H9 (cell line): ENCODE measurements at regions not wholly inside any gene's neighbourhood (a gene's known extent, or its start where the extent isn't known, plus 50 kb on each side); places are given as distances from the start of the nearest gene placed in this dataset.

Experiments
- DNase-seq: peaks from one replicate; pipeline ENCODE4 v3.0.0-alpha.2; 2017
- H2AFZ ChIP-seq: one replicate; pipeline ENCODE4 v1.6.1; 2013; ENCODE audit warnings: mild to moderate bottlenecking, low read length, control low read depth, moderate library complexity
- H2AK5ac ChIP-seq: 2 replicates; pipeline ENCODE4 v1.6.1; 2013; ENCODE audit warnings: low read length, control low read depth, mixed read lengths; ENCODE audit not compliant: insufficient read length
- H2BK120ac ChIP-seq: one replicate; pipeline ENCODE4 v1.6.1; 2013; ENCODE audit warnings: low read depth, mild to moderate bottlenecking, low read length, control low read depth, inconsistent platforms; ENCODE audit not compliant: poor library complexity, severe bottlenecking
- H2BK12ac ChIP-seq: 2 replicates; pipeline ENCODE4 v1.6.1; 2013; ENCODE audit warnings: low read length, control low read depth, mixed read lengths, low read depth; ENCODE audit not compliant: insufficient read length
- H2BK15ac ChIP-seq: 2 replicates; pipeline ENCODE4 v1.6.1; 2013; ENCODE audit warnings: low read depth, low read length, control low read depth
- H2BK20ac ChIP-seq: one replicate; pipeline ENCODE4 v1.6.1; 2013; ENCODE audit warnings: low read depth, mild to moderate bottlenecking, low read length, control low read depth, inconsistent platforms; ENCODE audit not compliant: poor library complexity, severe bottlenecking
- H2BK5ac ChIP-seq: 2 replicates; pipeline ENCODE4 v1.6.1; 2013; ENCODE audit warnings: low read length, control low read depth, mixed read lengths; ENCODE audit not compliant: insufficient read length
- H3K14ac ChIP-seq: 2 replicates; pipeline ENCODE4 v1.6.1; 2013; ENCODE audit warnings: low read length, control low read depth; ENCODE audit not compliant: insufficient read depth
- H3K18ac ChIP-seq: 2 replicates; pipeline ENCODE4 v1.6.1; 2013; ENCODE audit warnings: low read depth, mild to moderate bottlenecking, mixed read lengths, low read length, control low read depth; ENCODE audit not compliant: insufficient read length
- H3K23ac ChIP-seq: 2 replicates; pipeline ENCODE4 v1.6.1; 2013; ENCODE audit warnings: low read length, control low read depth, mixed read lengths, low read depth; ENCODE audit not compliant: insufficient read length
- H3K23me2 ChIP-seq: 2 replicates; pipeline ENCODE4 v1.6.1; 2013; ENCODE audit warnings: low read depth, mild to moderate bottlenecking, mixed read lengths, low read length, control low read depth; ENCODE audit not compliant: insufficient read length, poor library complexity, severe bottlenecking
- H3K27ac ChIP-seq: 2 replicates; pipeline ENCODE4 v1.5.1; 2013; ENCODE audit warnings: low read length, control low read depth, mixed read lengths, low read depth; ENCODE audit not compliant: insufficient read length
- H3K27me3 ChIP-seq: 2 replicates; pipeline ENCODE4 v1.6.1; 2013; ENCODE audit warnings: low read length, control low read depth, inconsistent platforms; ENCODE audit not compliant: insufficient read depth
- H3K4ac ChIP-seq: 2 replicates; pipeline ENCODE4 v1.6.1; 2013; ENCODE audit warnings: low read depth, mild to moderate bottlenecking, control low read depth, inconsistent platforms, low read length, moderate library complexity
- H3K4me1 ChIP-seq: 2 replicates; pipeline ENCODE4 v1.6.1; 2013; ENCODE audit warnings: low read length, control low read depth, inconsistent platforms; ENCODE audit not compliant: insufficient read depth
- H3K4me2 ChIP-seq: 2 replicates; pipeline ENCODE4 v1.6.1; 2013; ENCODE audit warnings: low read length, control low read depth, mixed read lengths; ENCODE audit not compliant: insufficient read length, insufficient read depth
- H3K56ac ChIP-seq: 2 replicates; pipeline ENCODE4 v1.6.1; 2013; ENCODE audit warnings: low read depth, mild to moderate bottlenecking, mixed read lengths, low read length, control low read depth; ENCODE audit not compliant: insufficient read length
- H3K79me1 ChIP-seq: 2 replicates; pipeline ENCODE4 v1.6.1; 2013; ENCODE audit warnings: low read depth, mild to moderate bottlenecking, moderate library complexity, low read length, control low read depth, inconsistent platforms; ENCODE audit not compliant: insufficient read depth, poor library complexity, severe bottlenecking
- H3K79me2 ChIP-seq: 2 replicates; pipeline ENCODE4 v1.6.1; 2013; ENCODE audit warnings: low read length, control low read depth, inconsistent platforms; ENCODE audit not compliant: insufficient read depth
- H3K9ac ChIP-seq: 2 replicates; pipeline ENCODE4 v1.6.1; 2013; ENCODE audit warnings: low read length, control low read depth, mixed read lengths; ENCODE audit not compliant: insufficient read length; ENCODE audit errors: extremely low read depth
- H3K9me3 ChIP-seq: one replicate; pipeline ENCODE4 v1.6.1; 2013; ENCODE audit warnings: low read depth, low read length, inconsistent platforms; ENCODE audit not compliant: control insufficient read depth
- H3T11ph ChIP-seq: one replicate; pipeline ENCODE4 v1.6.1; 2013; ENCODE audit warnings: mild to moderate bottlenecking, low read length, control low read depth, inconsistent platforms
- H4K20me1 ChIP-seq: one replicate; pipeline ENCODE4 v1.6.1; 2013; ENCODE audit not compliant: control insufficient read depth, insufficient read length, insufficient read depth
- H4K5ac ChIP-seq: 2 replicates; pipeline ENCODE4 v1.6.1; 2013; ENCODE audit warnings: low read depth, mild to moderate bottlenecking, mixed read lengths, low read length, control low read depth; ENCODE audit not compliant: insufficient read length
- H4K8ac ChIP-seq: replicated peaks from 2 replicates; pipeline ENCODE4 v1.6.1; 2013; ENCODE audit warnings: low read length, control low read depth, mixed read lengths, low read depth; ENCODE audit not compliant: insufficient read length
- H4K91ac ChIP-seq: 2 replicates; pipeline ENCODE4 v1.6.1; 2013; ENCODE audit warnings: low read depth, mild to moderate bottlenecking, moderate library complexity, mixed read lengths, low read length, control low read depth; ENCODE audit not compliant: insufficient read length
- H3K27ac Mint-ChIP-seq, 3 experiments: 2 replicates in 2 of 3; 3 replicates in 1 of 3; pipeline ENCODE4 v1.8.0; 2020 to 2021; ENCODE audit warnings: mixed read lengths in 3 of 3, mild to moderate bottlenecking in 1 of 3, moderate library complexity in 1 of 3
- H3K27me3 Mint-ChIP-seq: 2 replicates; pipeline ENCODE4 v1.8.0; 2021; ENCODE audit warnings: low read depth, mild to moderate bottlenecking, moderate library complexity, mixed read lengths
- H3K36me3 Mint-ChIP-seq, 3 experiments: 2 replicates in 2 of 3; 3 replicates in 1 of 3; pipeline ENCODE4 v1.8.0; 2020 to 2021; ENCODE audit warnings: low read depth in 3 of 3, mixed read lengths in 3 of 3; ENCODE audit not compliant: insufficient read depth in 1 of 3
- H3K4me1 Mint-ChIP-seq, 2 experiments: 2 replicates each; pipeline ENCODE4 v1.8.0; 2020; ENCODE audit warnings: mixed read lengths in 2 of 2
- H3K4me3 Mint-ChIP-seq, 2 experiments: 2 replicates in 1 of 2; 3 replicates in 1 of 2; pipeline ENCODE4 v1.8.0; 2020 to 2021; ENCODE audit warnings: mild to moderate bottlenecking in 2 of 2, mixed read lengths in 2 of 2, moderate library complexity in 1 of 2
- H3K9me3 Mint-ChIP-seq, 2 experiments: 2 replicates in 1 of 2; 3 replicates in 1 of 2; pipeline ENCODE4 v1.8.0; 2020; ENCODE audit warnings: mild to moderate bottlenecking in 2 of 2, mixed read lengths in 2 of 2, moderate library complexity in 1 of 2
- CTCF ChIP-seq: fragments of 200-600 bp; sonication (generic); conservative IDR thresholded peaks from 3 replicates; pipeline ENCODE4 v1.8.0; 2021; ENCODE audit warnings: antibody characterized with exemption, mild to moderate bottlenecking
- WGBS: extraction: QIAGEN DNeasy Blood & Tissue Kit; methylation state at CpG from one replicate; pipeline ENCODE4 v1.1.7; 2013; ENCODE audit warnings: missing lambda C conversion rate, low lambda C conversion rate, mixed read lengths; ENCODE audit not compliant: insufficient read length; ENCODE audit errors: extremely low coverage; 5-methylcytosine and 5-hydroxymethylcytosine counted together

GRCh38 chr2:9110346-9110884, 96.2 kb upstream of the ASAP2 start:
- H4K20me1 ChIP-seq = no peaks in the 10 kb centered on the region
- no peaks in the 10 kb centered on the region for H3K79me2 ChIP-seq
- peaks cover 22 to 34% of the 10 kb centered on the region in 2 experiments for H3K4me1 Mint-ChIP-seq
- H3K79me1 ChIP-seq = no peaks in the 10 kb centered on the region
- no peak overlapping the region for H4K8ac ChIP-seq
- no peak overlapping the region for H3K14ac ChIP-seq
- no peak overlapping the region for H3K9ac ChIP-seq
- H3K18ac ChIP-seq = no peak overlapping the region
- no peak for TF ChIP-seq CTCF
- H4K91ac ChIP-seq = no peak overlapping the region
- no peaks in the 10 kb centered on the region for H3K9me3 ChIP-seq
- H2BK12ac ChIP-seq = no peak overlapping the region
- H3K27ac Mint-ChIP-seq = no peak overlapping the region; a peak in 1 of 7 replicates
- H3K27ac ChIP-seq = no peak overlapping the region
- no peak overlapping the region for H2BK120ac ChIP-seq
- H2AK5ac ChIP-seq = no peak overlapping the region
- no peaks in the 10 kb centered on the region for H3K23me2 ChIP-seq
- no peaks in the 10 kb centered on the region; a peak in 1 of 7 replicates for H3K36me3 Mint-ChIP-seq
- H2AFZ ChIP-seq = no peak overlapping the region
- no peaks in the 10 kb centered on the region for H3K9me3 Mint-ChIP-seq
- H2BK5ac ChIP-seq = no peak overlapping the region
- no peak overlapping the region for H3K4me3 Mint-ChIP-seq
- H3K4me2 ChIP-seq = no peak overlapping the region
- H3K4ac ChIP-seq = no peak overlapping the region
- no peak overlapping the region for H2BK15ac ChIP-seq
- no peak overlapping the region for H3K56ac ChIP-seq
- H2BK20ac ChIP-seq = no peak overlapping the region
- no peak overlapping the region for H4K5ac ChIP-seq
- H3K27me3 Mint-ChIP-seq = peaks cover 4% of the 10 kb centered on the region
- peaks cover 3% of the 10 kb centered on the region; the same call in 1 of the 2 replicates for H3K4me1 ChIP-seq
- no peaks in the 10 kb centered on the region for H3K27me3 ChIP-seq
- WGBS = no CpG with 5 or more reads among the region's 6 CpGs
- DNase-seq = peak; percentile 61
- no peak overlapping the region for H3T11ph ChIP-seq
- no peak overlapping the region for H3K23ac ChIP-seq
